HG02970 (cell line): ENCODE measurements at regions not wholly inside any gene's neighbourhood (a gene's known extent, or its start where the extent isn't known, plus 50 kb on each side); places are given as distances from the start of the nearest gene placed in this dataset.
A peak's percentile ranks its signal among the peaks of the same experiment; 100 is the strongest.
"Not testable (repeated sequence)": the region's sequence is repeated elsewhere in the genome, so short reads cannot be mapped to it uniquely, and the experiment has no call there.

Experiments used
- ATAC-seq: cut with Tn5 transposase; IDR thresholded peaks from one replicate; pipeline ENCODE4 v1.9.1; 2021; ENCODE audit warnings: mild to moderate bottlenecking, moderate library complexity, moderate number of reproducible peaks; ENCODE audit not compliant: unreplicated experiment, low FRiP score

GRCh38 chr12:92378682-92379479 lies 233.2 kb upstream of the BTG1 start:
- ATAC-seq = no peak

- not testable (repeated sequence) for ATAC-seq
Measured at GRCh38 chr12:92375504-92375903, 229.9 kb upstream of the BTG1 start.

GRCh38 chr12:92370828-92371227 lies 225.2 kb upstream of the BTG1 start:
- ATAC-seq = no peak

- ATAC-seq = no peak
Measured at GRCh38 chr12:92369636-92370035, 224.0 kb upstream of the BTG1 start.

GRCh38 chr12:92369056-92369455 lies 223.4 kb upstream of the BTG1 start:
- ATAC-seq = no peak

- ATAC-seq = no peak
Measured at GRCh38 chr12:92365836-92366235, 220.2 kb upstream of the BTG1 start.

- no peak for ATAC-seq
Measured at GRCh38 chr12:92365333-92365732, 219.7 kb upstream of the BTG1 start.

GRCh38 chr12:92363295-92364146 lies 217.9 kb upstream of the BTG1 start:
- ATAC-seq = peak; percentile 74

GRCh38 chr12:92362785-92363184 lies 217.1 kb upstream of the BTG1 start:
- peak; percentile 39 for ATAC-seq

GRCh38 chr12:92362126-92362525 lies 216.5 kb upstream of the BTG1 start:
- ATAC-seq = no peak

- no peak for ATAC-seq
Measured at GRCh38 chr12:92360543-92360942, 214.9 kb upstream of the BTG1 start.

- no peak for ATAC-seq
Measured at GRCh38 chr12:92359581-92360209, 214.0 kb upstream of the BTG1 start.

- no peak for ATAC-seq
Measured at GRCh38 chr12:92357584-92358261, 212.1 kb upstream of the BTG1 start.

- ATAC-seq = no peak
Measured at GRCh38 chr12:92356425-92356824, 210.8 kb upstream of the BTG1 start.

GRCh38 chr12:92349635-92350034 lies 204.0 kb upstream of the BTG1 start:
- ATAC-seq = no peak

GRCh38 chr12:92342574-92342973 lies 196.9 kb upstream of the BTG1 start:
- ATAC-seq = no peak

GRCh38 chr12:92341065-92341668 lies 195.5 kb upstream of the BTG1 start:
- no peak for ATAC-seq

GRCh38 chr12:92340441-92341064 lies 194.9 kb upstream of the BTG1 start:
- no peak for ATAC-seq

GRCh38 chr12:92340003-92340402 lies 194.4 kb upstream of the BTG1 start:
- no peak for ATAC-seq
